ENCODE measurements at regions not wholly inside any gene's neighbourhood (a gene's known extent, or its start where the extent isn't known, plus 50 kb on each side); places are given as distances from the start of the nearest gene placed in this dataset.

DNA sequence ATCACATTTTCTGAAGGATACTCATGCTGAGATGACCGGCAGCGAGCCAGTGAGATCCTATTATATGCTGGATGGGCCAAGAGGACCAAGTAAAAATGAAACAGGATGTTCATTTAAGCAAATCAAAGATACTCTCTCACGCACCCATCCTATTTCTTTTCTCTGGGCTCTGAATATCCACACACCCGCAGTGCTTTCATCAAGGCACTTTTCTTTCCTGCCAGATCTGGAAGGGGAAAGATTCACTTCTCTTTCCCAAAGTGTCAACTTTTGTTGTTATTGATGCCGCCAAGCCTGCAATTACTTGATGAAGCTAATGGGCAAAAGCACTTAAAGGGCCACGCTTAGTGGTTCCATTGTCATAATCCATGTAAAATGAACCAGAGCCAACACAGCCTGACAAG, 191.9 kb upstream of the CHAC2 start:
- Histone ChIP-seq H3K9me3 (no peaks in the 10 kb centered on the region), H3K36me3 (no peaks in the 10 kb centered on the region), H3K4me1 (no peaks in the 10 kb centered on the region), H3K4me3 (no peak overlapping the region), H3K27me3 (no peaks in the 10 kb centered on the region), H3K27ac (no peak overlapping the region)
- 61 to 63% methylated on average over 5 to 6 of the region's 6 CpGs for WGBS, 2 donors (ENCODE audit: low coverage in 1 of 2)
- TF ChIP-seq POLR2A (IDR thresholded peaks at IDR 0.05) = no peak
- TF ChIP-seq POLR2AphosphoS5 (IDR thresholded peaks at IDR 0.05) = no peak
- TF ChIP-seq, protein P1, sequence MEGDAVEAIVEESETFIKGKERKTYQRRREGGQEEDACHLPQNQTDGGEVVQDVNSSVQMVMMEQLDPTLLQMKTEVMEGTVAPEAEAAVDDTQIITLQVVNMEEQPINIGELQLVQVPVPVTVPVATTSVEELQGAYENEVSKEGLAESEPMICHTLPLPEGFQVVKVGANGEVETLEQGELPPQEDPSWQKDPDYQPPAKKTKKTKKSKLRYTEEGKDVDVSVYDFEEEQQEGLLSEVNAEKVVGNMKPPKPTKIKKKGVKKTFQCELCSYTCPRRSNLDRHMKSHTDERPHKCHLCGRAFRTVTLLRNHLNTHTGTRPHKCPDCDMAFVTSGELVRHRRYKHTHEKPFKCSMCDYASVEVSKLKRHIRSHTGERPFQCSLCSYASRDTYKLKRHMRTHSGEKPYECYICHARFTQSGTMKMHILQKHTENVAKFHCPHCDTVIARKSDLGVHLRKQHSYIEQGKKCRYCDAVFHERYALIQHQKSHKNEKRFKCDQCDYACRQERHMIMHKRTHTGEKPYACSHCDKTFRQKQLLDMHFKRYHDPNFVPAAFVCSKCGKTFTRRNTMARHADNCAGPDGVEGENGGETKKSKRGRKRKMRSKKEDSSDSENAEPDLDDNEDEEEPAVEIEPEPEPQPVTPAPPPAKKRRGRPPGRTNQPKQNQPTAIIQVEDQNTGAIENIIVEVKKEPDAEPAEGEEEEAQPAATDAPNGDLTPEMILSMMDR (IDR thresholded peaks at IDR 0.05) = no peak
- no peak for TF ChIP-seq EP300 (IDR thresholded peaks at IDR 0.05; ENCODE audit: low read depth)
- intact Hi-C loops (cut with DNase I; ENCODE audit: low total_unique reads) = no loop called here
- in situ Hi-C loops (cut with MboI; ENCODE audit: low pct_ligation_motif_present in 1 of 4, low pct_unique_long_range_greater_than_20kb in 1 of 4, low sequenced_read_pairs in 3 of 4) = no loop called here
- no peak for DNase-seq

DNA sequence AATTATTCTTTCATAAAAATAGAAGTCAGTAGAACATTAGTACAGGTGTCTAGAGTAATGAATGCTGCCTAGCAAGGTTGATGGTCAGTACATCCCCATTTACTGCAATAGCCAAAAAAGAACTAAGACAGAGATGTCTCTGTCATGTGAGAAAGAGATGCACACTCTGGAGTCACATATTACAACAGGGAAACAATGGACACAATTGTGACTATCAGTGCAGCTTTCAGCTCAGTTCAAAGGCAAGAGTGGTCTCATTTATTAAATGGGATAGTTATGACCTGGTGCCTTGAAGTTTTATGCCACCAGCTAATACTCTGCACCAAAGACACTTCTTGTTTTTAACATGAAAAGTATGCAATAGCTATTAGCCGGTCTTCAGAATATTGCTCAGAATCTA, 194.9 kb upstream of the CHAC2 start:
- in situ Hi-C loops (cut with MboI; ENCODE audit: low pct_ligation_motif_present in 1 of 4, low pct_unique_long_range_greater_than_20kb in 1 of 4, low sequenced_read_pairs in 3 of 4) = no loop called here
- no peaks in the 10 kb centered on the region for H3K9me3 ChIP-seq
- intact Hi-C loops (cut with DNase I; ENCODE audit: low total_unique reads) = no loop called here
- DNase-seq = no peak
- H3K36me3 ChIP-seq = no peaks in the 10 kb centered on the region
- WGBS, 2 donors (ENCODE audit: low coverage in 1 of 2) = 81 to 93% methylated on average over 1 of the region's 1 CpG
- no peaks in the 10 kb centered on the region for H3K27me3 ChIP-seq
- no peak overlapping the region for H3K27ac ChIP-seq
- no peak for TF ChIP-seq EP300 (IDR thresholded peaks at IDR 0.05; ENCODE audit: low read depth)
- no peak for TF ChIP-seq POLR2AphosphoS5 (IDR thresholded peaks at IDR 0.05)
- TF ChIP-seq POLR2A (IDR thresholded peaks at IDR 0.05) = no peak
- TF ChIP-seq, protein P1 (IDR thresholded peaks at IDR 0.05) = no peak
- no peaks in the 10 kb centered on the region for H3K4me1 ChIP-seq
- no peak overlapping the region for H3K4me3 ChIP-seq

DNA sequence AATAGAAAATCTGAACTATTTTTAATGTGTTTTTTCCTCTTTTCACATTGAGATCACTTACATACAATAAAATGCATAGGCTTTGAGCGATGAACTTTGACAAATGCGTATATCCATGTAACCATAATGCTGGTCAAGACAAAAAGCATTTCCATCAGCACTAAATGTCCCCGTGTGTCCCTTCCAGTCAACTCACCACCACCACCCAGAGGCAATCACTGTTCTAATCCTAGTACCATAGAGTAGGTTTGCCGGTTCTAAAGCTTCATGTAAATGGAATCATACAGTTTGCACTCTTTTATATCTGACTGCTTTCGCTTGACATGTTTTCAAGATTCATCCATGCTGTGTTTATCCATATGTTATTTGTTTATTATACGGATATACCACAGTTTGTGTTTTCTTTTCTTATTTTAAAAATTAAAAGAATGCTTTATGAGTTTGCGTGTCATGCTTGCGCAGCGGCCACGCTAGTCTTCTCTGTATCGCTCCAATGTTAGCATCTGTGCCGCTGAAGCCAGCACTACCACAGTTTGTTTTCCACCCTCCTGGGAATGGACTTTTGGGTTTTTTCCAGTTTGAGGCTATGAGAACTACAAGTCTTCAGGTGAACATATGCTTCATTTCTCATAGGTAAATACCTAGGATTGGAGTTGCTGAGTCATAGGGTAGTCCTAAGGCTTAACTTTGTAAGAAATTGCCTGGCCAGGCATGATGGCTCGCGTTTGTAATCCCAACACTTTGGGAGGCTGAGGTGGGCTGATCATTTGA, 197.5 kb upstream of the CHAC2 start:
- intact Hi-C loops (cut with DNase I; ENCODE audit: low total_unique reads) = no loop called here
- DNase-seq = no peak
- Histone ChIP-seq H3K27me3 (no peaks in the 10 kb centered on the region), H3K27ac (no peak overlapping the region), H3K9me3 (no peaks in the 10 kb centered on the region), H3K4me1 (no peaks in the 10 kb centered on the region), H3K4me3 (no peak overlapping the region), H3K36me3 (no peaks in the 10 kb centered on the region)
- no peak for TF ChIP-seq POLR2A (IDR thresholded peaks at IDR 0.05)
- TF ChIP-seq POLR2AphosphoS5 (IDR thresholded peaks at IDR 0.05) = no peak
- TF ChIP-seq, protein P1 (IDR thresholded peaks at IDR 0.05) = no peak
- TF ChIP-seq EP300 (IDR thresholded peaks at IDR 0.05; ENCODE audit: low read depth) = no peak
- WGBS, 2 donors (ENCODE audit: low coverage in 1 of 2) = 91 to 93% methylated on average over 10 to 14 of the region's 14 CpGs
- in situ Hi-C loops (cut with MboI; ENCODE audit: low pct_ligation_motif_present in 1 of 4, low pct_unique_long_range_greater_than_20kb in 1 of 4, low sequenced_read_pairs in 3 of 4) = no loop called here

DNA sequence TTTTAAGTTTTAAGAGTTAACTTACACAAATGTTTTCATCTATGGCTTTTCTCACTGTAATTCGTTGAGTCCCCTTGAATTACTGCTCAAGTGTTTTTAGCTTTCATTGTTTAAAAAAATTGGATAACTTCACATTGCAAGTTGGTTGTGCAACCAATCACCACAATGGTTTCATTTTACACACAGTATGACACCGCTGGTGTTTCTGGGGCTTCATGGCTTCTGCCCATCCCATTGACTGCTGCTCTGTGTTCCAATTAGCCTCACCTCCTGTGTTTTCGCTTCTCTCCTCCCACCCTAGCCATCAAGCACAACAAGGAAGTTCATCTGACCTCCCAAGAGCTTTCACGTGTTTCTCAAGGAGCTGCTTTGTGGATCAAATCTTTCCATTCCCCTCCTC, 199.1 kb upstream of the CHAC2 start:
- 51 to 72% methylated on average over 4 of the region's 4 CpGs for WGBS, 2 donors (ENCODE audit: low coverage in 1 of 2)
- no peak overlapping the region for H3K4me3 ChIP-seq
- H3K4me1 ChIP-seq = no peaks in the 10 kb centered on the region
- no peak overlapping the region for H3K27ac ChIP-seq
- TF ChIP-seq POLR2A (IDR thresholded peaks at IDR 0.05) (no peak), POLR2AphosphoS5 (IDR thresholded peaks at IDR 0.05) (no peak), EP300 (IDR thresholded peaks at IDR 0.05; ENCODE audit: low read depth) (no peak)
- TF ChIP-seq, protein P1 (IDR thresholded peaks at IDR 0.05) = no peak
- DNase-seq = no peak
- in situ Hi-C loops (cut with MboI; ENCODE audit: low pct_ligation_motif_present in 1 of 4, low pct_unique_long_range_greater_than_20kb in 1 of 4, low sequenced_read_pairs in 3 of 4) (no loop called here), intact Hi-C loops (cut with DNase I; ENCODE audit: low total_unique reads) (no loop called here)
- no peaks in the 10 kb centered on the region for H3K27me3 ChIP-seq
- no peaks in the 10 kb centered on the region for H3K36me3 ChIP-seq
- no peaks in the 10 kb centered on the region for H3K9me3 ChIP-seq

Data from transverse colon (tissue), 4 donors.